HCT116 (cell line): ENCODE measurements at regions not wholly inside any gene's neighbourhood (a gene's known extent, or its start where the extent isn't known, plus 50 kb on each side); places are given as distances from the start of the nearest gene placed in this dataset.

Experiments
- ATAC-seq: fragments of 200-7000 bp; cut with Tn5 transposase; 2 replicates; pipeline ENCODE4 v1.9.1; 2020; ENCODE audit warnings: mild to moderate bottlenecking, moderate library complexity
- BruUV-seq: library from RNA; stranded (reverse); fragments of 400-500 nt; replicated peaks from 2 replicates; lab custom pipeline; 2021; lab: Mats Ljungman, UMichigan
- CTCF ChIA-PET: fragments of 300-600 bp; sonication (Branson Sonifier 250); formaldehyde crosslinking; loops from one replicate; lab custom pipeline; 2021; ENCODE audit warnings: antibody characterized with exemption; lab: Charles Lee
- POLR2A ChIA-PET: fragments of 300-600, 350-600 bp; sonication (Branson Sonifier 250); formaldehyde crosslinking; loops from one replicate; lab custom pipeline; 2021; ENCODE audit warnings: antibody characterized with exemption; lab: Charles Lee
- RAD21 ChIA-PET, 2 experiments: fragments of 300-600 bp; sonication (Branson Sonifier 250); formaldehyde crosslinking; loops; one replicate each; lab custom pipeline; 2023; ENCODE audit warnings: low total read pairs in 2 of 2; ENCODE audit not compliant: uncharacterized antibody in 2 of 2, unreplicated experiment in 2 of 2, low non-redundant PET in 1 of 2; lab: Charles Lee
- DNase-seq: peaks from one replicate; pipeline ENCODE4 v3.0.0-alpha.2; 2010; ENCODE audit warnings: low read depth, low spot score
- H2AFZ ChIP-seq: fragments of 200-600 bp; shearing (Covaris generic), sonication (generic); 2 replicates; pipeline ENCODE4 v1.6.1; 2017; ENCODE audit warnings: low read depth, mixed run types, mixed read lengths, antibody characterized with exemption, low read length; ENCODE audit not compliant: poor library complexity, severe bottlenecking
- H3K27ac ChIP-seq: 2 replicates; pipeline ENCODE4 v1.5.1; 2012; ENCODE audit warnings: low read depth, low read length
- H3K27me3 ChIP-seq: fragments of 200-600 bp; sonication (generic); 2 replicates; pipeline ENCODE4 v1.6.1; 2016; ENCODE audit warnings: mixed run types, low read length, mixed read lengths; ENCODE audit not compliant: insufficient read depth
- H3K36me3 ChIP-seq, 2 experiments: fragments of 200-500 bp in 1 of 2; fragments of 200-600 bp in 1 of 2; sonication (Bioruptor generic) in 1 of 2; sonication (generic) in 1 of 2; 2 replicates each; pipeline versions ENCODE4 v1.5.1 to v1.6.1; 2014 to 2016; ENCODE audit warnings: low read length in 2 of 2, inconsistent platforms in 1 of 2, mixed read lengths in 1 of 2, mixed run types in 1 of 2; ENCODE audit not compliant: insufficient read depth in 2 of 2, control insufficient read depth in 1 of 2
- H3K4me1 ChIP-seq, 2 experiments: fragments of 200-600 bp in 1 of 2; sonication (generic) in 1 of 2; 2 replicates each; pipeline versions ENCODE4 v1.5.1 to v1.6.1; 2012 to 2017; ENCODE audit warnings: low read length in 2 of 2, inconsistent platforms in 1 of 2, mild to moderate bottlenecking in 1 of 2, mixed read lengths in 1 of 2, mixed run types in 1 of 2, moderate library complexity in 1 of 2; ENCODE audit not compliant: insufficient read depth in 2 of 2, control insufficient read depth in 1 of 2
- H3K4me2 ChIP-seq: fragments of 200-600 bp; sonication (generic); 2 replicates; pipeline ENCODE4 v1.6.1; 2017; ENCODE audit warnings: mixed run types, low read length, mixed read lengths
- H3K4me3 ChIP-seq, 2 experiments: fragments of 200-600 bp in 1 of 2; sonication (generic) in 1 of 2; replicated peaks in 1 of 2; 2 replicates each; pipeline ENCODE4 v1.5.1; 2011 to 2016; ENCODE audit warnings: low read length in 2 of 2, control low read depth in 1 of 2, low read depth in 1 of 2, mild to moderate bottlenecking in 1 of 2, mixed read lengths in 1 of 2, mixed run types in 1 of 2
- H3K79me2 ChIP-seq: fragments of 200-600 bp; sonication (generic); 2 replicates; pipeline ENCODE4 v1.6.1; 2017; ENCODE audit warnings: mild to moderate bottlenecking, mixed run types, low read length, moderate library complexity, mixed read lengths; ENCODE audit not compliant: insufficient read depth
- H3K9ac ChIP-seq: fragments of 200-600 bp; sonication (generic); 2 replicates; pipeline ENCODE4 v1.6.1; 2016; ENCODE audit warnings: low read length, mixed read lengths
- H3K9me2 ChIP-seq: fragments of 200-600 bp; sonication (generic), shearing (Covaris generic); 2 replicates; pipeline ENCODE4 v1.6.1; 2017; ENCODE audit warnings: mixed run types, mild to moderate bottlenecking, moderate library complexity; ENCODE audit not compliant: insufficient read depth
- H3K9me3 ChIP-seq, 2 experiments: fragments of 200-500 bp in 1 of 2; fragments of 200-600 bp in 1 of 2; sonication (Bioruptor generic) in 1 of 2; sonication (generic) in 1 of 2; 2 replicates each; pipeline ENCODE4 v1.6.1; 2014 to 2017; ENCODE audit warnings: low read length in 2 of 2, mixed read lengths in 2 of 2, inconsistent platforms in 1 of 2, low read depth in 1 of 2, mild to moderate bottlenecking in 1 of 2, mixed run types in 1 of 2, moderate library complexity in 1 of 2; ENCODE audit not compliant: control insufficient read depth in 1 of 2, insufficient read depth in 1 of 2
- H4K20me1 ChIP-seq: fragments of 200-600 bp; sonication (generic), shearing (Covaris generic); 2 replicates; pipeline ENCODE4 v1.6.1; 2017; ENCODE audit warnings: mixed run types, mild to moderate bottlenecking, moderate library complexity; ENCODE audit not compliant: insufficient read depth
- CBX3 ChIP-seq: IDR thresholded peaks from 2 replicates; pipeline ENCODE4 v1.6.1; 2012; ENCODE audit warnings: low read depth
- CEBPB ChIP-seq: IDR thresholded peaks from 2 replicates; pipeline ENCODE4 v1.6.1; 2012; ENCODE audit warnings: low read depth
- EGR1 ChIP-seq: IDR thresholded peaks from 2 replicates; pipeline ENCODE4 v1.6.1; 2012; ENCODE audit warnings: low read depth
- ELF1 ChIP-seq: IDR thresholded peaks from 2 replicates; pipeline ENCODE4 v1.6.1; 2012; ENCODE audit warnings: low read depth, borderline replicate concordance
- EZH2 ChIP-seq: fragments of 200-600 bp; sonication (generic); IDR thresholded peaks from 2 replicates; pipeline ENCODE4 v1.6.1; 2017; ENCODE audit warnings: antibody characterized with exemption, mixed run types
- EZH2phosphoT487 ChIP-seq: fragments of 200-600 bp; IDR thresholded peaks from 2 replicates; pipeline ENCODE4 v1.6.1; 2018; ENCODE audit warnings: antibody characterized with exemption, borderline replicate concordance
- FOSL1 ChIP-seq: IDR thresholded peaks from 2 replicates; pipeline ENCODE4 v1.6.1; 2012; ENCODE audit warnings: low read depth
- JUND ChIP-seq: IDR thresholded peaks from 2 replicates; pipeline ENCODE4 v1.6.1; 2012
- POLR2AphosphoS5 ChIP-seq: IDR thresholded peaks from 2 replicates; pipeline ENCODE4 v1.6.1; 2011; ENCODE audit warnings: mild to moderate bottlenecking, low read depth, low read length, moderate library complexity
- RAD21 ChIP-seq: IDR thresholded peaks from 2 replicates; pipeline ENCODE4 v1.6.1; 2012; ENCODE audit warnings: low read depth, mild to moderate bottlenecking
- SIN3A ChIP-seq: IDR thresholded peaks from 2 replicates; pipeline ENCODE4 v1.6.1; 2012; ENCODE audit warnings: low read depth
- SP1 ChIP-seq: IDR thresholded peaks from 2 replicates; pipeline ENCODE4 v1.6.1; 2012; ENCODE audit warnings: low read depth
- SRF ChIP-seq: IDR thresholded peaks from 2 replicates; pipeline ENCODE4 v1.6.1; 2012; ENCODE audit warnings: low read depth
- TCF7L2 ChIP-seq: IDR thresholded peaks from 2 replicates; pipeline ENCODE4 v1.7.0; 2011; ENCODE audit warnings: borderline replicate concordance, inconsistent platforms; ENCODE audit not compliant: insufficient read depth, insufficient read length; ENCODE audit errors: extremely low read depth
- YY1 ChIP-seq: IDR thresholded peaks from 2 replicates; pipeline ENCODE4 v1.6.1; 2011; ENCODE audit warnings: low read length, low read depth, moderate library complexity, mild to moderate bottlenecking; ENCODE audit not compliant: insufficient replicate concordance; ENCODE audit errors: extremely low read depth
- ZNF274 ChIP-seq: fragments of 200-500 bp; sonication (Bioruptor generic); IDR thresholded peaks from 2 replicates; pipeline ENCODE4 v1.6.1; 2014; ENCODE audit warnings: mild to moderate bottlenecking, low read depth, low read length, inconsistent platforms
- intact Hi-C: fragments of 100-400 bp; cut with micrococcal nuclease; formaldehyde crosslinking; loops from 2 replicates; pipeline ENCODE4 v1.10.0; 2022
- TF ChIP-seq, protein P1 (sequence below): IDR thresholded peaks from 2 replicates; pipeline ENCODE4 v1.6.1; 2012; ENCODE audit warnings: low read depth
- TF ChIP-seq, protein P2 (sequence below): IDR thresholded peaks from 2 replicates; pipeline ENCODE4 v1.6.1; 2012

DNA sequence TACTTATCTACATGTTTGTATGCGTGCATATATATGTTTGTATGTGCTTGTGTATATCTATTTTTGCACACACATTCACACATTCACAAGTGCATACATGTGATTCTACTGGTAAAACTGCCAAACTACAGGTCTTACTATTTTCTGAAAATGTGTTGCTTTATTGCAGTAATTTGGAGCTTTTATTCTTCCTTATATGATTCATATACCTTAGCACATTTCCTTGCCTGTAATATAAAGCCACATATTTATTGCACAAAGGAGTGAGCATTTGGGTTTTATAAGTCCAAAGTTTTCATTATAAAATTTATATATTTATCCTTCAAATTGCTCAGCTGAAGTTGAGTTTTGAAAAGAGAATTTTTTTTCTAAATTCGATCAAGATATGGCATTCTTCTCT is 1120.4 kb upstream of the PCDH9 start:
- TF ChIP-seq EZH2phosphoT487 (no peak), RAD21 (no peak), ZNF274 (no peak), SIN3A (no peak), TCF7L2 (no peak), EZH2 (no peak), CBX3 (no peak), JUND (no peak), CEBPB (no peak), FOSL1 (no peak), POLR2AphosphoS5 (no peak), ELF1 (no peak), SRF (no peak), YY1 (no peak), SP1 (no peak), EGR1 (no peak)
- TF ChIP-seq, protein P1, sequence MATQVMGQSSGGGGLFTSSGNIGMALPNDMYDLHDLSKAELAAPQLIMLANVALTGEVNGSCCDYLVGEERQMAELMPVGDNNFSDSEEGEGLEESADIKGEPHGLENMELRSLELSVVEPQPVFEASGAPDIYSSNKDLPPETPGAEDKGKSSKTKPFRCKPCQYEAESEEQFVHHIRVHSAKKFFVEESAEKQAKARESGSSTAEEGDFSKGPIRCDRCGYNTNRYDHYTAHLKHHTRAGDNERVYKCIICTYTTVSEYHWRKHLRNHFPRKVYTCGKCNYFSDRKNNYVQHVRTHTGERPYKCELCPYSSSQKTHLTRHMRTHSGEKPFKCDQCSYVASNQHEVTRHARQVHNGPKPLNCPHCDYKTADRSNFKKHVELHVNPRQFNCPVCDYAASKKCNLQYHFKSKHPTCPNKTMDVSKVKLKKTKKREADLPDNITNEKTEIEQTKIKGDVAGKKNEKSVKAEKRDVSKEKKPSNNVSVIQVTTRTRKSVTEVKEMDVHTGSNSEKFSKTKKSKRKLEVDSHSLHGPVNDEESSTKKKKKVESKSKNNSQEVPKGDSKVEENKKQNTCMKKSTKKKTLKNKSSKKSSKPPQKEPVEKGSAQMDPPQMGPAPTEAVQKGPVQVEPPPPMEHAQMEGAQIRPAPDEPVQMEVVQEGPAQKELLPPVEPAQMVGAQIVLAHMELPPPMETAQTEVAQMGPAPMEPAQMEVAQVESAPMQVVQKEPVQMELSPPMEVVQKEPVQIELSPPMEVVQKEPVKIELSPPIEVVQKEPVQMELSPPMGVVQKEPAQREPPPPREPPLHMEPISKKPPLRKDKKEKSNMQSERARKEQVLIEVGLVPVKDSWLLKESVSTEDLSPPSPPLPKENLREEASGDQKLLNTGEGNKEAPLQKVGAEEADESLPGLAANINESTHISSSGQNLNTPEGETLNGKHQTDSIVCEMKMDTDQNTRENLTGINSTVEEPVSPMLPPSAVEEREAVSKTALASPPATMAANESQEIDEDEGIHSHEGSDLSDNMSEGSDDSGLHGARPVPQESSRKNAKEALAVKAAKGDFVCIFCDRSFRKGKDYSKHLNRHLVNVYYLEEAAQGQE: no peak
- TF ChIP-seq, protein P2, sequence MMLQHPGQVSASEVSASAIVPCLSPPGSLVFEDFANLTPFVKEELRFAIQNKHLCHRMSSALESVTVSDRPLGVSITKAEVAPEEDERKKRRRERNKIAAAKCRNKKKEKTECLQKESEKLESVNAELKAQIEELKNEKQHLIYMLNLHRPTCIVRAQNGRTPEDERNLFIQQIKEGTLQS: no peak
- ChIA-PET RAD21 (no interaction called here), POLR2A (no interaction called here), CTCF (no interaction called here)
- DNase-seq: no peak
- Histone ChIP-seq H3K79me2 (no peaks in the 10 kb centered on the region), H3K4me3 (no peak overlapping the region), H3K9me2 (no peaks in the 10 kb centered on the region), H3K4me2 (no peak overlapping the region), H3K4me1 (no peaks in the 10 kb centered on the region), H4K20me1 (no peaks in the 10 kb centered on the region; the same call in 1 of the 2 replicates), H3K9me3 (no peaks in the 10 kb centered on the region), H3K9ac (no peak overlapping the region), H3K27me3 (no peaks in the 10 kb centered on the region), H3K27ac (no peak overlapping the region), H3K36me3 (no peaks in the 10 kb centered on the region), H2AFZ (no peak overlapping the region)
- no TSS peak for BruUV-seq
- intact Hi-C loops: no loop called here
- ATAC-seq: no peak
